H1 (cell line): ENCODE measurements at regions not wholly inside any gene's neighbourhood (a gene's known extent, or its start where the extent isn't known, plus 50 kb on each side); places are given as distances from the start of the nearest gene placed in this dataset.

ENCODE experiments used
- CTCF ChIA-PET: fragments of 300-600 bp; sonication (Branson Sonifier 250); formaldehyde crosslinking; loops from one replicate; lab custom pipeline; 2021; ENCODE audit not compliant: partially characterized antibody; lab: Charles Lee
- POLR2A ChIA-PET: fragments of 300-600 bp; sonication (Branson Sonifier 250); formaldehyde crosslinking; loops from one replicate; lab custom pipeline; 2021; ENCODE audit warnings: inconsistent platforms; ENCODE audit not compliant: partially characterized antibody; lab: Charles Lee
- DNase-seq, 2 experiments: peaks; one replicate each; pipeline versions ENCODE4 v3.0.0 to v3.0.0-alpha.2; 2010 to 2022; ENCODE audit warnings: low spot score in 2 of 2, low read depth in 1 of 2, mixed read lengths in 1 of 2
- FAIRE-seq: peaks from 2 replicates; lab custom pipeline; 2011; peaks lifted over from hg19 to GRCh38; lab: Jason Lieb, UNC
- H2AFZ ChIP-seq: 2 replicates; pipeline ENCODE4 v1.8.1; 2012; ENCODE audit warnings: low read length, inconsistent platforms
- H2AK5ac ChIP-seq: 2 replicates; pipeline ENCODE4 v1.6.1; 2013; ENCODE audit warnings: low read depth, low read length
- H2BK120ac ChIP-seq: replicated peaks from 2 replicates; pipeline ENCODE3; 2013; ENCODE audit warnings: low read depth, low read length, inconsistent platforms
- H2BK12ac ChIP-seq: 2 replicates; pipeline ENCODE4 v1.6.1; 2013; ENCODE audit warnings: low read depth, low read length
- H2BK15ac ChIP-seq: 2 replicates; pipeline ENCODE4 v1.6.1; 2013; ENCODE audit warnings: low read length
- H2BK20ac ChIP-seq: 2 replicates; pipeline ENCODE4 v1.6.1; 2013; ENCODE audit warnings: low read length
- H2BK5ac ChIP-seq: 2 replicates; pipeline ENCODE4 v1.6.1; 2013; ENCODE audit warnings: low read depth, low read length
- H3K14ac ChIP-seq: 2 replicates; pipeline ENCODE4 v1.6.1; 2013; ENCODE audit warnings: inconsistent platforms; ENCODE audit not compliant: insufficient read length
- H3K18ac ChIP-seq: 2 replicates; pipeline ENCODE4 v1.6.1; 2013; ENCODE audit warnings: low read length; ENCODE audit errors: extremely low read depth
- H3K23ac ChIP-seq: 2 replicates; pipeline ENCODE4 v1.6.1; 2013; ENCODE audit warnings: inconsistent platforms; ENCODE audit not compliant: insufficient read length
- H3K23me2 ChIP-seq: 2 replicates; pipeline ENCODE4 v1.6.1; 2013; ENCODE audit warnings: low read depth, low read length
- H3K27ac ChIP-seq: 2 replicates; pipeline ENCODE4 v1.6.1; 2011; ENCODE audit warnings: low read depth, low read length, inconsistent platforms
- H3K27me3 ChIP-seq, 4 experiments: replicated peaks in 1 of 4; 1 replicate in 1 of 4; 2 replicates in 3 of 4; pipeline versions ENCODE4 v1.6.1 to v1.8.1; 2011 to 2013; ENCODE audit warnings: low read length in 3 of 4, mild to moderate bottlenecking in 3 of 4, inconsistent platforms in 2 of 4, mixed read lengths in 2 of 4, moderate library complexity in 1 of 4; ENCODE audit not compliant: control insufficient read depth in 3 of 4, insufficient read depth in 3 of 4; ENCODE audit errors: extremely low read depth in 1 of 4
- H3K36me3 ChIP-seq, 4 experiments: 2 replicates each; pipeline versions ENCODE4 v1.6.1 to v1.8.1; 2011 to 2013; ENCODE audit warnings: mild to moderate bottlenecking in 4 of 4, low read length in 3 of 4, moderate library complexity in 2 of 4, control low read depth in 1 of 4, inconsistent platforms in 1 of 4; ENCODE audit not compliant: insufficient read depth in 4 of 4, control insufficient read depth in 2 of 4
- H3K4ac ChIP-seq: replicated peaks from 2 replicates; pipeline ENCODE3; 2013; ENCODE audit warnings: low read length, low read depth, mixed read lengths, inconsistent platforms; ENCODE audit not compliant: insufficient read length
- H3K4me1 ChIP-seq, 4 experiments: replicated peaks in 1 of 4; 1 replicate in 1 of 4; 2 replicates in 3 of 4; pipeline versions ENCODE4 v1.6.1 to v1.8.1; 2011 to 2013; ENCODE audit warnings: low read length in 3 of 4, inconsistent platforms in 2 of 4, mixed read lengths in 1 of 4; ENCODE audit not compliant: insufficient read depth in 4 of 4, control insufficient read depth in 3 of 4
- H3K4me2 ChIP-seq, 2 experiments: 2 replicates each; pipeline versions ENCODE4 v1.6.1 to v1.8.1; 2011 to 2013; ENCODE audit warnings: low read depth in 2 of 2, low read length in 2 of 2, control low read depth in 1 of 2, inconsistent platforms in 1 of 2, mild to moderate bottlenecking in 1 of 2; ENCODE audit not compliant: insufficient read depth in 1 of 2
- H3K4me3 ChIP-seq, 4 experiments: fragments of 200-600, 300-600 bp in 1 of 4; sonication (generic), shearing (Covaris generic), sonication (Bioruptor Twin) in 1 of 4; 2 replicates each; pipeline versions ENCODE4 v1.5.1 to v1.8.1; 2011 to 2016; ENCODE audit warnings: low read length in 4 of 4, low read depth in 3 of 4, control low read depth in 2 of 4, inconsistent platforms in 2 of 4, mild to moderate bottlenecking in 2 of 4, mixed read lengths in 1 of 4, moderate library complexity in 1 of 4; ENCODE audit not compliant: insufficient read depth in 2 of 4; ENCODE audit errors: extremely low read depth in 1 of 4
- H3K56ac ChIP-seq: replicated peaks from 2 replicates; pipeline ENCODE3; 2013; ENCODE audit warnings: low read depth, mild to moderate bottlenecking, mixed read lengths, low read length, inconsistent platforms; ENCODE audit not compliant: insufficient read length
- H3K79me1 ChIP-seq: 2 replicates; pipeline ENCODE4 v1.6.1; 2013; ENCODE audit warnings: low read depth, low read length, control low read depth
- H3K79me2 ChIP-seq, 2 experiments: 2 replicates each; pipeline versions ENCODE4 v1.6.1 to v1.8.1; 2012 to 2013; ENCODE audit warnings: low read length in 2 of 2, mild to moderate bottlenecking in 2 of 2, inconsistent platforms in 1 of 2; ENCODE audit not compliant: insufficient read depth in 2 of 2, control insufficient read depth in 1 of 2
- H3K9ac ChIP-seq, 4 experiments: replicated peaks in 1 of 4; 1 replicate in 1 of 4; 2 replicates in 3 of 4; pipeline versions ENCODE4 v1.6.1 to v1.8.1; 2011 to 2013; ENCODE audit warnings: low read depth in 3 of 4, low read length in 3 of 4, control low read depth in 2 of 4, mild to moderate bottlenecking in 2 of 4, moderate library complexity in 2 of 4, inconsistent platforms in 1 of 4; ENCODE audit errors: extremely low read depth in 1 of 4
- H3K9me3 ChIP-seq, 2 experiments: 2 replicates each; pipeline versions ENCODE4 v1.6.1 to v1.8.1; 2012 to 2013; ENCODE audit warnings: mild to moderate bottlenecking in 2 of 2, moderate library complexity in 2 of 2, control low read depth in 1 of 2, inconsistent platforms in 1 of 2, low read depth in 1 of 2, low read length in 1 of 2, mixed read lengths in 1 of 2; ENCODE audit not compliant: insufficient read depth in 2 of 2
- H4K20me1 ChIP-seq, 2 experiments: replicated peaks in 1 of 2; 2 replicates each; pipeline versions ENCODE3 to v1.8.1; 2011 to 2013; ENCODE audit warnings: inconsistent platforms in 2 of 2, low read length in 2 of 2, mild to moderate bottlenecking in 1 of 2; ENCODE audit not compliant: insufficient read depth in 2 of 2, control insufficient read depth in 1 of 2
- H4K5ac ChIP-seq: 2 replicates; pipeline ENCODE4 v1.6.1; 2013; ENCODE audit warnings: low read length, low read depth, mixed read lengths, inconsistent platforms; ENCODE audit not compliant: insufficient read length
- H4K8ac ChIP-seq: 2 replicates; pipeline ENCODE4 v1.8.0; 2013; ENCODE audit warnings: mild to moderate bottlenecking, moderate library complexity, low read length, inconsistent platforms; ENCODE audit not compliant: insufficient read depth; ENCODE audit errors: extremely low read depth
- H4K91ac ChIP-seq: replicated peaks from 2 replicates; pipeline ENCODE3; 2013; ENCODE audit warnings: low read length, mixed read lengths, inconsistent platforms; ENCODE audit not compliant: insufficient read length
- ASH2L ChIP-seq: fragments of 200-600, 300-600 bp; sonication (generic); IDR thresholded peaks from one replicate; pipeline ENCODE4 v1.7.1; 2017; ENCODE audit warnings: low read length
- CEBPB ChIP-seq: IDR thresholded peaks from 2 replicates; pipeline ENCODE4 v1.6.1; 2012; ENCODE audit warnings: low read depth, low read length
- CHD2 ChIP-seq: IDR thresholded peaks from 2 replicates; pipeline ENCODE4 v1.6.1; 2012; ENCODE audit warnings: low read length, improper control_type of control experiment
- CREB1 ChIP-seq: IDR thresholded peaks from 2 replicates; pipeline ENCODE4 v1.6.1; 2012; ENCODE audit warnings: inconsistent platforms
- HDAC2 ChIP-seq, 2 experiments: fragments of 300-600 bp in 1 of 2; sonication (generic) in 1 of 2; IDR thresholded peaks; 2 replicates each; pipeline ENCODE4 v1.6.1; 2011 to 2012; ENCODE audit warnings: low read depth in 2 of 2, low read length in 2 of 2, mild to moderate bottlenecking in 2 of 2, moderate library complexity in 2 of 2, borderline replicate concordance in 1 of 2, inconsistent platforms in 1 of 2
- KDM1A ChIP-seq: fragments of 200-600, 300-600 bp; sonication (generic); IDR thresholded peaks from 2 replicates; pipeline ENCODE4 v1.7.1; 2016; ENCODE audit warnings: mild to moderate bottlenecking, low read length, borderline replicate concordance
- KDM5A ChIP-seq: fragments of 200-600 bp; IDR thresholded peaks from 2 replicates; pipeline ENCODE4 v1.7.1; 2012; ENCODE audit warnings: mild to moderate bottlenecking, low read length, inconsistent platforms, mixed read lengths
- RBBP5 ChIP-seq: IDR thresholded peaks from 2 replicates; pipeline ENCODE4 v1.7.1; 2012; ENCODE audit warnings: low read depth, mild to moderate bottlenecking, inconsistent platforms, low read length, moderate library complexity, borderline replicate concordance
- RNF2 ChIP-seq: fragments of 200-900, 300-1000 bp; sonication (generic); IDR thresholded peaks from 2 replicates; pipeline ENCODE4 v1.7.1; 2016; ENCODE audit warnings: borderline replicate concordance, low read depth, mild to moderate bottlenecking, antibody characterized with exemption, low read length; ENCODE audit not compliant: poor library complexity, severe bottlenecking; ENCODE audit errors: missing control alignments
- RXRA ChIP-seq: IDR thresholded peaks from 2 replicates; pipeline ENCODE4 v1.6.1; 2011; ENCODE audit warnings: low read depth, mild to moderate bottlenecking, low read length, moderate library complexity; ENCODE audit not compliant: insufficient read depth
- SIN3A ChIP-seq, 2 experiments: IDR thresholded peaks in 1 of 2; conservative IDR thresholded peaks in 1 of 2; 2 replicates each; pipeline ENCODE4 v1.6.1; 2011 to 2012; ENCODE audit warnings: low read length in 2 of 2, improper control_type of control experiment in 1 of 2, low read depth in 1 of 2, mild to moderate bottlenecking in 1 of 2
- SIX5 ChIP-seq: IDR thresholded peaks from 2 replicates; pipeline ENCODE4 v1.6.1; 2011; ENCODE audit warnings: mild to moderate bottlenecking, low read depth, low read length
- TCF12 ChIP-seq: IDR thresholded peaks from 2 replicates; pipeline ENCODE4 v1.6.1; 2011; ENCODE audit warnings: low read depth, mild to moderate bottlenecking, low read length
- YY1 ChIP-seq: IDR thresholded peaks from 2 replicates; pipeline ENCODE4 v1.6.1; 2011; ENCODE audit warnings: low read depth, mild to moderate bottlenecking, low read length
- WGBS, 2 experiments: shearing (Covaris generic) in 1 of 2; methylation state at CpG; one replicate each; pipeline versions ENCODE4 v1.1.6 to v1.1.7; 2013 to 2015; ENCODE audit warnings: low lambda C conversion rate in 2 of 2, mixed read lengths in 2 of 2, inconsistent platforms in 1 of 2, low coverage in 1 of 2, missing lambda C conversion rate in 1 of 2; ENCODE audit not compliant: insufficient replicate concordance in 2 of 2, insufficient coverage in 1 of 2, insufficient read length in 1 of 2; ENCODE audit errors: extremely low coverage in 1 of 2, missing lambda C conversion rate in 1 of 2; 5-methylcytosine and 5-hydroxymethylcytosine counted together

DNA sequence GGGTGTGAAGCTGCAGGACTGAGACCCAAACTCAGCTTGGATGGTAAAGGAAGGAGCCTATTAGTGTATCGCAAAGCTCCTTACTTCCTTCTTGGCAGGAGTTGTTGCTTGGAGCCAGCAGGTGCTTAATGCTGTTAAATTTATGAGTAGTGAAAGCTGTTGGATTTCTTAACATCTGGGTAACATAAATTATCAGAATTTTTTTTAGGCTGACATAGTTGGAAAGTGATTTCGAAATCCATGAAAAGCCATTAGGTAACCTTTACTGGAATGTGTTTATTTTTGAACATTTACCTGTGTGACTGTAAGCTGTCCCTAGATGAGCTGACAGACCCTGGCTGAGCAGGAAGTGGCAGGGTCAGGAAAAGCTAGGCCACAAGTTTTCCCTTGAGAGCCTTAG, 470.4 kb upstream of the SLC35B3 start:
- Histone ChIP-seq H3K79me2 (no peaks in the 10 kb centered on the region), H3K4me1 (no peaks in the 10 kb centered on the region), H2BK5ac (no peak overlapping the region), H3K56ac (no peak overlapping the region), H3K4me3 (no peak overlapping the region), H3K4me2 (no peak overlapping the region), H3K36me3 (no peaks in the 10 kb centered on the region), H3K27ac (no peak overlapping the region), H2BK120ac (no peak overlapping the region), H2AK5ac (no peak overlapping the region), H3K14ac (no peak overlapping the region), H2BK15ac (no peak overlapping the region), H2AFZ (no peak overlapping the region), H3K4ac (no peak overlapping the region), H3K18ac (no peak overlapping the region), H4K91ac (no peak overlapping the region), H3K9me3 (no peaks in the 10 kb centered on the region), H3K27me3 (no peaks in the 10 kb centered on the region), H4K8ac (no peak overlapping the region), H4K5ac (no peak overlapping the region), H4K20me1 (no peaks in the 10 kb centered on the region), H3K9ac (no peak overlapping the region), H2BK12ac (no peak overlapping the region), H3K79me1 (no peaks in the 10 kb centered on the region), H2BK20ac (no peak overlapping the region), H3K23ac (no peak overlapping the region), H3K23me2 (no peaks in the 10 kb centered on the region)
- FAIRE-seq (no peak), DNase-seq (no peak)
- TF ChIP-seq SIN3A (conservative IDR thresholded peaks at IDR 0.05 in 1 of 2, IDR thresholded peaks at IDR 0.05 in 1 of 2; ENCODE audit: low read depth in 1 of 2, low read length in 2 of 2) = no peak
- TF ChIP-seq CEBPB = no peak
- TF ChIP-seq SIX5 = no peak
- TF ChIP-seq CREB1 = no peak
- TF ChIP-seq RNF2 = no peak
- TF ChIP-seq KDM1A = no peak
- no peak for TF ChIP-seq RXRA
- TF ChIP-seq ASH2L = no peak
- TF ChIP-seq KDM5A = no peak
- no peak for TF ChIP-seq HDAC2 (IDR thresholded peaks at IDR 0.05; ENCODE audit: borderline replicate concordance in 1 of 2, low read depth in 2 of 2, low read length in 2 of 2)
- no peak for TF ChIP-seq RBBP5
- TF ChIP-seq CHD2 = no peak
- no peak for TF ChIP-seq TCF12
- TF ChIP-seq YY1 = no peak
- CTCF ChIA-PET = interaction anchor here (1.0 to 4.1 kb wide), 5 partner anchors 9 to 406 kb away, joined by 3 to 19 read pairs (median 6); no protein-coding TSS in a partner anchor
- POLR2A ChIA-PET = no interaction called here
- WGBS, 2 experiments = 89% methylated on average over 2 of the region's 2 CpGs; no CpG with 5 or more reads in 1 of the 2 experiments
